HG03095 (cell line): ENCODE measurements at regions not wholly inside any gene's neighbourhood (a gene's known extent, or its start where the extent isn't known, plus 50 kb on each side); places are given as distances from the start of the nearest gene placed in this dataset.
"Not testable (repeated sequence)": the region's sequence is repeated elsewhere in the genome, so short reads cannot be mapped to it uniquely, and the experiment has no call there.

Experiments used
- ATAC-seq: cut with Tn5 transposase; IDR thresholded peaks from one replicate; pipeline ENCODE4 v1.9.1; 2021; ENCODE audit warnings: moderate library complexity; ENCODE audit not compliant: unreplicated experiment

- peak; percentile 92 for ATAC-seq
Observed at GRCh38 chr3:150303768-150304167, 104.3 kb upstream of the TSC22D2 start.

DNA sequence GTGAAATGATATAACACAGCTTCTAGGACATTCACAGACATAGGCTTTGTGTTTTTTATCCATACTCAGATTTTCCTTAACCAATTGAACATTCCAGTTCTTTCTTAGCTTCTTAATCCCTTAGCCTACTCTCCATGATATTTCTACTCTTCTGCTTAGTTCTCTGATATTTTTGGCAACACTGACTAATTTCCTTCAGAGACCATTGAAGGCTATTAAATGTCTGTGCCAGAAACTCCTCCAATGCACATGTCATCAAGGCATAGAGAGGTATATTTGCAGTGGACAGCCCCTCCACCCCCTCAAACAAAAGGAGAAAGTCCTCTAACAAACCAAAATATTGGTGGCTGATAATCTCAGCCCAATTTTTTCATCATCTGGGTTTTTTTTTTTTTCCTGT lies 105.9 kb upstream of the TSC22D2 start:
- no peak for ATAC-seq

GRCh38 chr3:150300852-150301517 lies 107.1 kb upstream of the TSC22D2 start:
- no peak for ATAC-seq

- no peak for ATAC-seq
Observed at GRCh38 chr3:150300388-150300787, 107.7 kb upstream of the TSC22D2 start.

DNA sequence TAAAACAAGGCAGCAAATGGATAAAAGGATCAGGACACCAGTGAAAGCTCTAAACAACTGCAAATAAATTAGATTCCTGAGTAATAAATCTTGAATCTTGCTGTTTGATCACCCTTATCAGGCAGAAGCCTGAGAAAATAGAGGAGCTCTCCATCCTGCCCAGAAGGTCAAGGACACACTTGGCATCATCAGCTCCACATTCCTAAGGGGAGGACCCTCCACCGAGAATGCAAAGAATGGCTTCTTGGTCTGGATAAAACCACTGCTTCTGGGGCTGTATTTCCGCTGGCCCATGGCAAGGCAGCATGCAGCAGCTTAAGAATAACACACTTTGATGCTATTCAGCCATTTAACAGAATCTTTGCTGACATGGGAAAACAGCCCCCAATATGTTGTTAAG lies 108.9 kb upstream of the TSC22D2 start:
- no peak for ATAC-seq

- ATAC-seq, result no peak
Observed at GRCh38 chr3:150296966-150297365, 111.1 kb upstream of the TSC22D2 start.

- no peak for ATAC-seq
Observed at GRCh38 chr3:150296123-150296735, 111.9 kb upstream of the TSC22D2 start.

GRCh38 chr3:150293401-150294001 lies 114.6 kb upstream of the TSC22D2 start:
- ATAC-seq, result no peak

DNA sequence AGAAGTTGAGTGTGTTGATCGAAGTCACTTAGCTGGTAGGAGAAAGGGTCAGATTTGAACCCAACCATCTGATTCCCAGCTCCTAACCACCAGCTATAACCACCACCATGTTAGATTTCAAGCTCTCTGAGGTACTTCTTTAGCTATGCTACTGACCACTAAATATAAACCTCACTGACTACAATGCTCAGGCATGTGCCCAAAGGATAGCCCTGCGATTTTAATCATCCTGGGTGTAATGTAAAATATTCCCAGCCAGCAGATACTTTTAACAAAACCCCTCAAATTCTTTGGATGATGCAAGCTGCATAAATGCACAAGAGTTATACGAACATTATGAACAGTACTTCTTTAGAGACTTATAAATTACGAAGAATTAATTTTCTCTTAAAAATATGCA lies 115.2 kb upstream of the TSC22D2 start:
- no peak for ATAC-seq

DNA sequence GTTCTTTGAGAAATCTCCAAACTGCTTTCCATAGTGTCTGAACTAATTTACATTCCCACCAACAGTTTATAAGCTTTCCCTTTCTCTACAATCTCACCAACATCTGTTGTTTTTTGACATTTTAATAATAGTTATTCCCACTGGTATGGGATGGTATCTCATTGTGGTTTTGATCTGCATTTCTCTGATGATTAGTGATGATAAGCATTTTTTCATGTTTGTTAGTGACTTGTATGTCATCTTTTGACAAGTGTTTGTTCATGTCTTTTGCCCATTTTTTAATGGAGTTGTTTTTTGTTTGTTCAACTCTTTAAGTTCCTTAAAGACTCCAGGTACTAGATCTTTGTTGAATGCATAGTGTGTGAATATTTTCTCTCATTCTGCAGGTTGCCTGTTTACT lies 116.6 kb upstream of the TSC22D2 start:
- no peak for ATAC-seq

- ATAC-seq, result peak; percentile 77
Observed at GRCh38 chr3:150286390-150287147, 121.5 kb upstream of the TSC22D2 start.

GRCh38 chr3:150285601-150286000 lies 122.5 kb upstream of the TSC22D2 start:
- ATAC-seq, result no peak

DNA sequence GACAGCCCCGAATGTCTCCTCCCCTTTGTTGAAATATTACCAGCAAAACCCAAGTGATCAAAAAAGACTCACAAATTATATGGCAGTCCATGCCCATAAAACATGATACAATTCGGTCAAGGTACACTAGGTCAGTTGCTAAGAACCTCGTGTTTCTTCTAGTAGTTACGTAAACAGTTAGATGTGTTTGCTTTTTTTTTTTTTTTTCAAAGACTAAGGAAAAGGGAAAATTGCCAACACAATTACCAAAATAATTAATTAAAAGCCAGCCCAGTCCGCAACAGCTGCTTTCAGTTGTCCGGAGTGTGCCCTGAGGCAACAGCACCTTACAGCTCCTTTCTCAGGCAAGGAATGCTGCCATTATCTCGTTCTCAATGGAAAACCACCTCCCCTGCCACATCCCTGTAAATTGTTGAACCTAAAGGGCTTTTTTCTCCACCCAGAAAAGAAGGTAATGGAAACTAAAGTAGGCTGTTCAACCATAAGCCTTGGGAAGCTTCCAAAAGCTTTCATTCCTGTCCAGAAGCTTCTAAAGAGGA lies 129.2 kb upstream of the TSC22D2 start:
- ATAC-seq, result no peak

GRCh38 chr3:150278195-150278594 lies 129.9 kb upstream of the TSC22D2 start:
- no peak for ATAC-seq

- no peak for ATAC-seq
Observed at GRCh38 chr3:150277444-150277843, 130.7 kb upstream of the TSC22D2 start.

- no peak for ATAC-seq
Observed at GRCh38 chr3:150275941-150276340, 132.2 kb upstream of the TSC22D2 start.

- ATAC-seq, result no peak
Observed at GRCh38 chr3:150274372-150274771, 133.7 kb upstream of the TSC22D2 start.

- ATAC-seq, result no peak
Observed at GRCh38 chr3:150273396-150273795, 134.7 kb upstream of the TSC22D2 start.

DNA sequence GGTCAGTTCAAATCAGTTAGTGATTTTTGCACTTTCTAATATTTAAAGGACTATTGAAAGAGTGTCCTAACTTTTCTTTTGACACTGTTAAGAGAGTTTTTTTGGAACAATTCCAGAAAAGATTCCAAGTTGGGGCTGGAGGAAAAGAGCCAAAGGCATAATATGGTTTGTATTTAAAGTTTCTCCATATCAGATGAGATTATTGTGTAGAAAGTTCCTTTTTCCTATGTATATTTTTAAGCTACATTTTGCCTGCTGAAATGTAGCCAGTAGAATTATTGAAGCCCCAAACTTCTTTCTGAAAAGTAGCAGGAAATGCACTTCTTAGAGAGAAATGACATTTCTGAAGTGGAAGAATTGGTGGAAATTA lies 136.5 kb upstream of the TSC22D2 start:
- no peak for ATAC-seq

DNA sequence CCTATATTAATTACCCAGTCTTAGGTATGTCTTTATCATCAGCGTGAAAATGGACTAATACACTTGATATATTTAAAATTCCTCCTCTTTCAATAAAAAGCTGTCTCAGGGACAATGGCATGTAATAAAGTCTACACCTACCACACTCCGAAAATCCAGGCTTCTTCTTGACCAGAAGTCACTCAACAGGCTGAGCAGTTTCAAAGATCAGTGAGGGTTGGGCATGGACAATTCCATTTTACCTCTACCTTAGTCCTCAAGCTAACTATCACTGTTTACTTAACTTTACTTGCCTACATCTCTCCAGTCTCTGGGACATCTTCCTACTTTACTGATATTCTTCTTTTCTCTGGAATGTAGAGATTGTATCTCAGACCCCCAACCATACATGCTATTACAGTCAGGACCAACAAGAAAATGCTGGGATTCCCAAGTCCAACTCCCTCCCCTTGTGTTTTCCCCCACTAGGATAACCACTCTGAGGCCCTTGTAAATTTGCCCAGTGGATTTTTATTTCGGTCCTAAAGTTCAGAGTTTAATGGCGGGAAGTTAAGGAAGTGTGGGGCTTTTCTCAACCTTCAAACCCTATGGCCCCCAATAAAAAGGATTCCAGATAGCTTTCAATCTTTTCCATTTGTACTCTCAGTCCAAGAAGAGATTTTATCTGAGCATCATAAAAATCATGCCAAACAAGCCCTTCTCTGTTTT lies 137.1 kb upstream of the TSC22D2 start:
- no peak for ATAC-seq

GRCh38 chr3:150270444-150270843 lies 137.7 kb upstream of the TSC22D2 start:
- not testable (repeated sequence) for ATAC-seq
